ENCODE measurements at regions not wholly inside any gene's neighbourhood (a gene's known extent, or its start where the extent isn't known, plus 50 kb on each side); places are given as distances from the start of the nearest gene placed in this dataset.

- no peak for DNase-seq (ENCODE audit: low read depth in 1 of 2, low spot score in 1 of 2)
- in situ Hi-C loops (cut with HindIII; ENCODE audit: low pct_unique_long_range_greater_than_20kb, low sequenced_read_pairs) = no loop called here
- TF ChIP-seq JUND (IDR thresholded peaks at IDR 0.05; ENCODE audit: low read depth) = no peak
These were observed 808.4 kb downstream of the BCL11A start for GRCh38 chr2:59745085-59745484.

- in situ Hi-C loops (cut with HindIII; ENCODE audit: low pct_unique_long_range_greater_than_20kb, low sequenced_read_pairs) = no loop called here
- no peak for DNase-seq (ENCODE audit: low read depth in 1 of 2, low spot score in 1 of 2)
- no peak for TF ChIP-seq JUND (IDR thresholded peaks at IDR 0.05; ENCODE audit: low read depth)
These were observed 809.0 kb downstream of the BCL11A start for GRCh38 chr2:59744436-59744835.

GRCh38 chr2:59741840-59742239 is 811.6 kb downstream of the BCL11A start:
- in situ Hi-C loops (cut with HindIII; ENCODE audit: low pct_unique_long_range_greater_than_20kb, low sequenced_read_pairs) = no loop called here
- no peak for DNase-seq (ENCODE audit: low read depth in 1 of 2, low spot score in 1 of 2)
- no peak for TF ChIP-seq JUND (IDR thresholded peaks at IDR 0.05; ENCODE audit: low read depth)

- no peak for DNase-seq (ENCODE audit: low read depth in 1 of 2, low spot score in 1 of 2)
- TF ChIP-seq JUND (IDR thresholded peaks at IDR 0.05; ENCODE audit: low read depth) = no peak
- in situ Hi-C loops (cut with HindIII; ENCODE audit: low pct_unique_long_range_greater_than_20kb, low sequenced_read_pairs) = no loop called here
These were observed 814.3 kb downstream of the BCL11A start for GRCh38 chr2:59739166-59739565.

GRCh38 chr2:59737299-59737698 is 816.2 kb downstream of the BCL11A start:
- in situ Hi-C loops (cut with HindIII; ENCODE audit: low pct_unique_long_range_greater_than_20kb, low sequenced_read_pairs) = no loop called here
- no peak for TF ChIP-seq JUND (IDR thresholded peaks at IDR 0.05; ENCODE audit: low read depth)
- DNase-seq (ENCODE audit: low read depth in 1 of 2, low spot score in 1 of 2) = no peak

- in situ Hi-C loops (cut with HindIII; ENCODE audit: low pct_unique_long_range_greater_than_20kb, low sequenced_read_pairs) = no loop called here
- TF ChIP-seq JUND (IDR thresholded peaks at IDR 0.05; ENCODE audit: low read depth) = no peak
- no peak for DNase-seq (ENCODE audit: low read depth in 1 of 2, low spot score in 1 of 2)
These were observed 818.7 kb downstream of the BCL11A start for GRCh38 chr2:59734743-59735142.

GRCh38 chr2:59733970-59734369 is 819.5 kb downstream of the BCL11A start:
- no peak for DNase-seq (ENCODE audit: low read depth in 1 of 2, low spot score in 1 of 2)
- no peak for TF ChIP-seq JUND (IDR thresholded peaks at IDR 0.05; ENCODE audit: low read depth)
- in situ Hi-C loops (cut with HindIII; ENCODE audit: low pct_unique_long_range_greater_than_20kb, low sequenced_read_pairs) = no loop called here

- in situ Hi-C loops (cut with HindIII; ENCODE audit: low pct_unique_long_range_greater_than_20kb, low sequenced_read_pairs) = no loop called here
- TF ChIP-seq JUND (IDR thresholded peaks at IDR 0.05; ENCODE audit: low read depth) = no peak
- DNase-seq (ENCODE audit: low read depth in 1 of 2, low spot score in 1 of 2) = no peak
These were observed 819.9 kb downstream of the BCL11A start for GRCh38 chr2:59733567-59733930.

- DNase-seq (ENCODE audit: low read depth in 1 of 2, low spot score in 1 of 2) = no peak
- no peak for TF ChIP-seq JUND (IDR thresholded peaks at IDR 0.05; ENCODE audit: low read depth)
- in situ Hi-C loops (cut with HindIII; ENCODE audit: low pct_unique_long_range_greater_than_20kb, low sequenced_read_pairs) = no loop called here
These were observed 820.4 kb downstream of the BCL11A start for GRCh38 chr2:59732871-59733566.

- in situ Hi-C loops (cut with HindIII; ENCODE audit: low pct_unique_long_range_greater_than_20kb, low sequenced_read_pairs) = no loop called here
- DNase-seq (ENCODE audit: low read depth in 1 of 2, low spot score in 1 of 2) = no peak
- no peak for TF ChIP-seq JUND (IDR thresholded peaks at IDR 0.05; ENCODE audit: low read depth)
These were observed 826.3 kb downstream of the BCL11A start for GRCh38 chr2:59727121-59727590.

GRCh38 chr2:59726228-59727120 is 827.0 kb downstream of the BCL11A start:
- in situ Hi-C loops (cut with HindIII; ENCODE audit: low pct_unique_long_range_greater_than_20kb, low sequenced_read_pairs) = no loop called here
- TF ChIP-seq JUND (IDR thresholded peaks at IDR 0.05; ENCODE audit: low read depth) = no peak
- DNase-seq (ENCODE audit: low read depth in 1 of 2, low spot score in 1 of 2) = no peak

- TF ChIP-seq JUND (IDR thresholded peaks at IDR 0.05; ENCODE audit: low read depth) = no peak
- no peak for DNase-seq (ENCODE audit: low read depth in 1 of 2, low spot score in 1 of 2)
- in situ Hi-C loops (cut with HindIII; ENCODE audit: low pct_unique_long_range_greater_than_20kb, low sequenced_read_pairs) = no loop called here
These were observed 828.7 kb downstream of the BCL11A start for GRCh38 chr2:59724746-59725145.

GRCh38 chr2:59720296-59720866 is 833.1 kb downstream of the BCL11A start:
- in situ Hi-C loops (cut with HindIII; ENCODE audit: low pct_unique_long_range_greater_than_20kb, low sequenced_read_pairs) = no loop called here
- no peak for TF ChIP-seq JUND (IDR thresholded peaks at IDR 0.05; ENCODE audit: low read depth)
- no peak for DNase-seq (ENCODE audit: low read depth in 1 of 2, low spot score in 1 of 2)
